ENCODE measurements at regions not wholly inside any gene's neighbourhood (a gene's known extent, or its start where the extent isn't known, plus 50 kb on each side); places are given as distances from the start of the nearest gene placed in this dataset.

GRCh38 chr2:188833799-188834198, 140.4 kb upstream of the COL3A1 start:
- TF ChIP-seq TAF1 (IDR thresholded peaks at IDR 0.05; ENCODE audit: borderline replicate concordance, low read depth, low read length), result no peak
- no peak for TF ChIP-seq SIN3A (IDR thresholded peaks at IDR 0.05; ENCODE audit: borderline replicate concordance, low read depth, low read length)
- TF ChIP-seq EZH2phosphoT487 (IDR thresholded peaks at IDR 0.05; ENCODE audit: borderline replicate concordance, low read depth), result no peak
- TF ChIP-seq, protein P1, sequence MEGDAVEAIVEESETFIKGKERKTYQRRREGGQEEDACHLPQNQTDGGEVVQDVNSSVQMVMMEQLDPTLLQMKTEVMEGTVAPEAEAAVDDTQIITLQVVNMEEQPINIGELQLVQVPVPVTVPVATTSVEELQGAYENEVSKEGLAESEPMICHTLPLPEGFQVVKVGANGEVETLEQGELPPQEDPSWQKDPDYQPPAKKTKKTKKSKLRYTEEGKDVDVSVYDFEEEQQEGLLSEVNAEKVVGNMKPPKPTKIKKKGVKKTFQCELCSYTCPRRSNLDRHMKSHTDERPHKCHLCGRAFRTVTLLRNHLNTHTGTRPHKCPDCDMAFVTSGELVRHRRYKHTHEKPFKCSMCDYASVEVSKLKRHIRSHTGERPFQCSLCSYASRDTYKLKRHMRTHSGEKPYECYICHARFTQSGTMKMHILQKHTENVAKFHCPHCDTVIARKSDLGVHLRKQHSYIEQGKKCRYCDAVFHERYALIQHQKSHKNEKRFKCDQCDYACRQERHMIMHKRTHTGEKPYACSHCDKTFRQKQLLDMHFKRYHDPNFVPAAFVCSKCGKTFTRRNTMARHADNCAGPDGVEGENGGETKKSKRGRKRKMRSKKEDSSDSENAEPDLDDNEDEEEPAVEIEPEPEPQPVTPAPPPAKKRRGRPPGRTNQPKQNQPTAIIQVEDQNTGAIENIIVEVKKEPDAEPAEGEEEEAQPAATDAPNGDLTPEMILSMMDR (IDR thresholded peaks at IDR 0.05), result no peak
- no peak for TF ChIP-seq POLR2AphosphoS5 (IDR thresholded peaks at IDR 0.05; ENCODE audit: low read depth, low read length)
- TF ChIP-seq MAX (IDR thresholded peaks at IDR 0.05; ENCODE audit: low read depth), result no peak

All from SK-N-SH (cell line).